Mucosa of gallbladder (tissue), 1 donor: ENCODE measurements at regions not wholly inside any gene's neighbourhood (a gene's known extent, or its start where the extent isn't known, plus 50 kb on each side); places are given as distances from the start of the nearest gene placed in this dataset.

Source experiments
- DNase-seq: peaks from one replicate; pipeline ENCODE4 v3.0.0-alpha.2; 2020; ENCODE audit warnings: low spot score
- donor health status: DM: no; HTN: no; CAD: no.

DNA sequence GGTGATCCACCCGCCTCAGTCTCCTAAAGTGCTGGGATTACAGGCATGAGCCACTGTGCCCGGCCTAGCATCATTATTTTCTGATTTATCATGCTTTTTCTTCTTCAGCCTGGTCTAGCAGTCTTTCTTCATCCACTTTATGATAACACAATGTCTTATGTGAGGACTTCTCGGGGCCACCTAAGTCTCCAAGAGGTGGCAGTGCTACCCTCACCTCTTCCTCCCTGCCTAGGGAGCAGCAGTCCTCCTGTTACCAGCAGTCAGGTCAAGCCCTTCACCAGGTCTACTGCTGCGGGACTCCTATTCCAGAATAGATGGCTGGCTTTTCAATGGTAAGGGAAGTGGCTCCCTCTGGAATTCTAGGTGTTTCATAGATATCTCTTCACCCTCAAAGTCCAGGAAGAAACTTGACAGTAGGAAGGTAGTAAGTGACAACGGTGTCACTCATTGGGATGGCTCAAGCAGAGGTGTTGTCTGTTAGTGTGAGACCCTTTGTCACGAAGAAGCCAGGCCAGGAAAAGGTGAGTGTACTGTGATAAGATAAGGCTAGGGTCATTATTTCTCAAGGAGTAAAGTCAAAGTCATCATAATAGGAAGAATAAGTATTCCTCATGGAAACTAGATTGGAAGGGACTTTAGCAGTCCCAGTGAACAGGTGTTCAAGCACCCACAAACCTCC is 164.0 kb downstream of the KLF5 start:
- no peak for DNase-seq

DNA sequence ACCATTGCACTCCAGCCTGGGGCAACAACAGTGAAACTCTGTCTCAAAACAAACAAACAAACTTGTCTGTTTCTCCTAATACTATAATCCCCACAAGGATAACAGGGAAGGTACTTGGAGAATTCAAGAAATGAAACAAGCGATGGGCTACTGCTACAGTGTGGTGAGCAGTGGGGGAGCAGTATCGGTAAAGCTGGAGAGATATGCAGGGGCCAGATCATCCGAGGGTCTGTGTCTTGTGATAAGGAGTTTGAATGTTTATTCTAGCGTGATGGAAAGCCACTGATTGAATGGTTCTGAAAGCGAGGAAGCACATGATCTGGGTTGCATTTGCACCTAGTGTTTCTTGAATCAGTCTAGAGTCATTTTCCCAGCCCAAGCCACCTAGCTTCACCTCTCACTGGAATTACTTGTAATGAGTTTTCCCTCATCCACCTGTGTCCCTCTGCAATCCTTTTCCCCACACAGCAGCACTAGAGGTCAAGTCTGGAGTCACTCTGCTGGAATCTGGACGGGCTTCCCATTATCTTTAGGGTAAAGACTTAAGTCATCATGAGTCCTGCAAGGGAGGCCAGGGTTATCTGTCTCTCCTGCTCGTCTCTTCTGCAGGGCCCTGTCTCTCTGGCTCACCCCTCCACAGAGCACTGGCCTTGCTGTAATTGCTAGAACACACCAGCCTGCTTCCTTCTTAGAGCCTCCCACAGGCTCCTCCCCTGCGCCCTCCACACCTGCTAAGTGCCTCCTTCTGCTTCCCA is 162.3 kb downstream of the KLF5 start:
- DNase-seq, result no peak

DNA sequence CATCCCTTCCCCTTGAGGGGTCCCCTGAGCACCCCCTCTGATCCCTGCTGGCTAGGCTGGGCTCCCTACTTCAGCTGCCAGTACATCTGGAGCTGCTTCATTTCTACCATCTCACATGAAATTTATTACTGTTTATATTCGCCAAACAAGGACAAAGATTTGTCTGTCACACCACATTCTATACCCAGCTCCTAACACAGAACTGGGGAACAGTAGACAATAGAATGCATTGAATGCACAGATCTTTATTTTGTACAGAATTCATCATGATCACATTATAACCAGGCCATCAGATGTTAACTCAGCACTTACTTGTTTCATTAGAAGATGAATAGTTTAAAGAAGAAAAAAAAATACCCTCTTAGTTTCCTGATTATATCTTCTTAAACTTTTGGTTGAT is 159.4 kb downstream of the KLF5 start:
- DNase-seq, result no peak

DNA sequence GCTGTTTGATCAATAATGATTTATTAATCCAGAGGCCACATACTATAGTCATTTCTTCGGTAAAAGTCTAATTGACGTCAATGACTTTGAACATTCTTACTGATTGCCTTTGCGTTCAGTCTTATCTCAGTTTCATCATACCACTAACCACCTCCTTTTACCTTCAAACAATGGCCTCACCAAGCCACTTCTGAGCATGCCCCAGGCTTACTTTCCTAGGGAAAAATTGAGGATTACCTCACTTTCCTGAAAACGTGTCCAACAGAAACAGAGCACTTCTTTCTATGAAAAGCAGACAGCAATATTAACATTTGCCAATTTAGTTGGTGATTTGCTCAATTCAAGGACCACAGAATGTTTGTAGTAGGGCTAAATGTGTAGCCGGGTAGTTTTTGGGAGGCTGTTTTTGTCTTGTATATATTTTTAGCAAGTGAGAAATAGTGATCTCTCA is 157.6 kb downstream of the KLF5 start:
- no peak for DNase-seq

DNA sequence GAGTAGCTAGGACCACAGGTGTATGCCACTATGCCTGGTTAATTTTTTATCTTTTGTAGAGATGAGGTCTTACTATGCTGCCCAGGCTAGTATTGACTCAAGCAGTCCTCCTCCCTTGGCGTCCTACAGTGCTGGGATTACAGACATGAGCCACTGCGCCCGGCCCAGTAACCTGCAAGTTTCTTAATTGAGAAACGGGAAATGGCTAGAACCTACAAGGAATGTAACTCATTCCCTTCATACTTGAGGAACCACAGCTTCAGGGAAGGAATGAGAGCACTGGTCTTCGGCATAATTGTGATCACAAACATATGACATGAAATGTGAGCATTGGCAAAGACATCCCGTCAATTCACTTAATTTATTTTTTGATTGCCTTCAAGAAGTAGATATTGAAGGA is 157.0 kb downstream of the KLF5 start:
- DNase-seq, result peak; percentile 16

DNA sequence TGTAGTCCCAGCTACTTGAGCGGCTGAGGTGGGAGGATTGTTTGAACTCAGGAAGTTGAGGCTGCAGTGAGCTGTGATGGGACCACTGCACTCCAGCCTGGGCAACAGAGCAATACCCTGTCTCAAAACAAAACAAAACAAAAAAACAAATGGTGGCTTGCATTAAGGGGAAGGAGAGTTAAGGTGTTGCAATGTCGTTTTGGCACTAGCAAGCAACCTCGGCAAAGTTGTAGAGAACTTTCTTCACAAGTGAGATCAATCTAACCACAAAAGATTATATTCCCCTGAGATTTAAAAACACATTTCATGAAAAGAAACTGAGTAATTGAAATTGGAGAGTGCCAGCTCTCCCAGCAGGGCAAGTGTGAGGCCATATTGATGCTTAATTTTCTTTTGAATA is 153.7 kb downstream of the KLF5 start:
- no peak for DNase-seq

DNA sequence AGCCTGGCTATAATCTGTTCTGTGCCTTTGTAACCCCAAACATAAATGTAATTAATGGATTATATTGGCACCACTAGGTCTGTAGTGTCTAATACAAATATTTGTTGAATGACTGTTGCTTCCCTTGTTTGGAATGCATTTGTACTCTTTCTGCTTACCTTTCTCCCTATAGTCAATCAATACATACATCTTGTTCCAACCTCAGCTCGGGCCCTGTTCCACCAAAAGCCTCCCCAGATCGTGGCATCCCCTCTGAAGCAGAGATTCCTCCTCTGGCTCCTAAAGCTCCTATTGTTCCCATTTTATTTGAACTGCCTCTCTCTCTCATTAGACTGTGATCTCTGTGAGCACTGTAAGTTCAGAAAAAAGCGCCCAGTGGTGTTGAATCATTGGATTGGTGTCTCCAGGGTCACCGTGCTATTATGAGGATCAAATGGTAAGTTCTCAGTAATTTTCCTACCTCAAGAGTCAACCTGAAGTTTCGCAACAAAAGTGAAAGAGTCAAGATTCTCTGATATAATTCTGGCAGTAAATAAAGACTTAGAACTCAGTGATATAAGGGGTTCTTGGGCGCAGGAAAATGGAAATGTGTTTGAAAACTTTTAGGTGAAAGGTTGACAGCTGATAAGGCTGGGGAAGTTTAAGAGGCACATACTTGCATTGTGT is 151.5 kb downstream of the KLF5 start:
- peak; percentile 16 for DNase-seq

DNA sequence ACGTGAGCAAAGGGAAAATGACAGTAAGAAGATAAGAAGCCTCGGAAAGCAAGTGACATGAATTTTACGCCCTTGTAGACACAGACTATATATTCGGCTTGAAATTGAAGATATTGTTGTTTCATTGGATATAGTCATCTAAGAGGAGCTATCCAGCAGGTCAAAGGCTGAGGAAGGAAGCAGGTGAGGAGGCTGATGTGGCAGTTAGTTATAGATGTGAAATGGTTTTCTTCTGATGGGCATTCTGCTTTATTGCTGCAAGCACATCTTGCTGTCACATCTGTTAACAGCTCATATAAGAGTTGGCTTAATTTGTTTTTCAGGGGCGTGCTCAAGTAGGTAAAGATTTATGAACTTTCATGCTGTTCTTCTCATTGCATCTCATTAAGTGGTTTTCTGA is 146.1 kb downstream of the KLF5 start:
- DNase-seq, result no peak

DNA sequence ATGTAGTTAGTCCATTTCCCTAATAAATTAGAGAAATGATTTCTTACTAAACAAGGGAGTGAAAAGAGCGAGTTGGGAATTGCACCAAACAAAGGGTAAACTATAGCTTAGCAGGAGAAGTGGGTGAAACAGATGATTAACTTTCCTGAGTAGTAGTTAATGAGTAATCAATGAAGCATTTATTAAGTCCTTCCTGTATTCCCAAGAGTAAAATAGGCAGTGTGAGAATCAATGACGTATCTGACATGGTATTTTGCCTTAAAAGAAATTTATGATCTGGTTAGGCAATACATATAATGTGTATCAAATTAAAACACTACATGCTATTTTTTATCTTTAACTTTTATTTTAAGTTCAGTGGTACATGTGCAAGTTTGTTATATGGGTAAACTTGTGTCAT is 142.8 kb downstream of the KLF5 start:
- no peak for DNase-seq

DNA sequence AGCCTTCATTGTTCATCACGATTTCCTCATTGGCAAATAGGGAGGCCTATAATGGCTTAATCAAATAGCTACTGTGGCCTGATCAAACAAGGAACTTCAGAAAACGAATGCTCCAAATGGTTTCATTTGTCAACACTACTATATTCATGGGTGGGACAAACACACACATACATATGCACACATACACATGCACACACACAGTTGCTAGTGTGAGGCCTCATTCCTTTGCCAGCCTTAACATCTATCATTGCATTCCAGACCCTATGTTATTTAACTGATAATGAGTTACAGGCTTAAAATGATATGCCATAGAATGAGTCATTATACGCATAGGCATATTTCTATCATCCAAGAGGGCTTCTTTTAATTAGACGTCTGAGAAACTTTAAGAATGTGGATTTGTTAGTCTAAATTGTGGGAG is 140.2 kb downstream of the KLF5 start:
- DNase-seq, result no peak

DNA sequence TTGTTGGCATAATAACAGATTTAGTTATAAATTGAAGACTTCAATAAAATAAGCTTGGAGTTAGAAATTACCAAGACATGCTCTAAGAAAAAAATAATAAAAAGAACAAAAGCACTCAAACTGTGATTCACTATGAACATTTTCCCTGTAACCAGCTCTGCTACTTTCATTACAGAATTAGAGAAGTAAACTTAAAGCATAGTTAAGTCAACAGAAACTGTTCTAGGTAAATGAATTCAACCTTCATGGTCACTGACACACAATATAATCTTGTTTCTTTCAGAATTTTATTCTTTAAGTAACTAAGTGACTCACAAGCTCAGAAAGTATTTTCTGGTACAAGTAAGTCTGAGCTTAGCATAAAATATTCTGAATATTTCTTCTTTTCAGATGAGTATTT is 136.3 kb downstream of the KLF5 start:
- DNase-seq, result no peak

DNA sequence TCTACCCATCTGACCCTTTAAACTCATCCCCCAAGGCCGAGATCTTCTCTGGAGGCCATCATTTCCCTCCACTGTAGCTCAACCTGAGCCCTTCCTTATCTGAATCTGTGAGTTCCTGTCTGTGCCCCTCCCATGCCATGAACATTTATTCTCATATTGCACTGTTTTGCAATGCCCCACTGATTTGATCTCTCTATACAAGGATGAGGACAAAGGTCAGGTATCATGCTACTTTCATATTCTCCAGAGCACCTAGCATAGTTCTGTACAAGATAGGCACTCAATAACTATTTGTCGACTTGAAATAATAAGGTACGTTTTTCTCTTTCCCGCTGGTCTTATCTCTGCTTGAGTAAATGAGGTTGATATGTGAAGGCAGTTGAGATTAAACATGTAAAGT is 135.5 kb downstream of the KLF5 start:
- DNase-seq, result peak; percentile 16

DNA sequence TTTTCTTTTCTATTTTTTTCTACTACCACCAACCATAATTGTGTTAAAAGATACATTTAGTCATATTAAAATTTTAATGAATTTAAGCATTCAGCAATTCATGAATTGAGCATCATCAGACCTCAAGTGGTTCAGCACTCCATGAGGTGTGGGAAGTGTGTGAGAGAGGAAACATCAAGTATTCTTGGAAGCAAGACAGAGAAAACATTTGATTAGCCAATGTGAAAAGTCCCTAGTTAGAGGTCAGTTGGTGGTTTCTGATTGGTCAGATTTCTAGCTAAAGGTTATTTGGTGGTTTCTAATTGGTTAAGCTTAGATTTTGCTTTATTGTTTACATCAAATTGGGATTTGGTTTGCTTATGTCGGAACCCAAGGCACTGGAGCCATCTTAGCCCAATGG is 134.7 kb downstream of the KLF5 start:
- no peak for DNase-seq

DNA sequence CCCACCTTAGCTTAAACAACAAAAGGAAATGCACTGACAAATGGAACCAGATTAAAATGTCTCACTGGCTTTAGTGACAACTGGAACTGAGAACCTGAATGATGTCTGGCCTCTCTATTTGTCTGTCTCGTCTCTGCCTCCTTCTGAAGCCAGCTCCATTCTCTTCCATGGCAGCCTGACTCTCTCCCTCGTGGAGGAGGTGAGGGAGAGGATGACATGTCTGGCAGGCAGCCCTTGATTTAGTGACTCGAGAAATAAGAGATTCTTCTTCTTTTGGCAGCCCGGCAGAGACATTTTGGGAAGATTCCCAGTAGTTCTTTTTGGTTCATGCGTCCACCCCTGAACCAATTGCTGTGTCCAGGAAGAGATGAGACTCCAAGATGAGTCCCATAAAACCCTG is 131.7 kb downstream of the KLF5 start:
- no peak for DNase-seq

DNA sequence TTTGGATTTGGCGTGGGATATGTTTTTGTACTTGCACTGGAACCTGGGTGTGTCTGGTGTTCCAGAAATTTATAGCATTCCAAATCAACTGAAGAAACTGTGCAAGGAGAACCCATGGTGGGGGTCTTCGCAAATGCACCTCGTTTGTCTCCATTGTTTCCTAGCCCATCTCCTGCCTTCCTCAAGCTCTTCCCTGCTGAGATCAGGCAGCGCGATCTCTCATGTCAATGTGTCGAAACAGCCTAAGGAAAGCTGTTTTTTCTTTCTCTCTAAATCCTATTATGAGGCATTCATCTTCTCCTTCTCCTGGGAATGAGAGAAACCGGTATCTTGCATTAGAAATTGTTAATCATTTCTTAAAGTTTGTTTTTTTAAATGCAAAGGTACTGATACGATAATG is 131.0 kb downstream of the KLF5 start:
- no peak for DNase-seq

DNA sequence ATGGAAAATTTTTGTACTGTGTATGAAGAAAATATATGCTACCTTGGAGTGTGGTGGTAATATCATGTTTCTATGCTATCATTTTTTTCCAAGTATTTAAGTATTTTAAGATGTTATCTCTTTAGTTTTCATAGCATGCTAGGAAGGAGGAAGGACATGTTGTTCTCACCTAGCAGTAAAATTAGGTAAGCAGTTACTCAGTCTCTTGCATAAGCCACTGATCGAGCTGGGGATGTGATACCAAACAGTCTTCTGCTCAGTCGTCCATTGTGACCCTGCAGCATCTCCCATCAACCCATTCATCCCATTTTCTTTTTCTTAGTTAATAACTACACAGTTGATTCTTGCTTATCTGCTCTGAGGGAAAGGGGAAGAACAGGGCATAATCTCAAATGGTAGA is 130.6 kb downstream of the KLF5 start:
- no peak for DNase-seq

DNA sequence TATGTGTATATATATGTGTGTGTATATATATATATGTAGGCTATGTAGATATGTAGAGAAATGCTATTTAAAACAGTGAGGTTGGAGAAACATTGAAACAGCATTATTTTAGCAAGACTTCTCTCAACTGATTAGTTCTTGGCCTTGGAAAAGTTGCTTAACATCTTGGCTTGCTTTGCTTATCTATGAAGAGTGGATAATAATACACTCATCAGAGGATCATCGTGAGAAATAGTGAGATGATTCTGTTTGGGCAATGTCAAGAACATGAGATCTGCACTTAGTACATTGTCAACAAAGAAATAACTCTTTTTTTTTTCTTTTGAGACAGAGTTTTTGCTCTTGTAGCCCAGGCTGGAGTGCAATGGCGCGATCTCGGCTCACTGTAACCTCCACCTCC is 128.3 kb downstream of the KLF5 start:
- DNase-seq, result no peak

DNA sequence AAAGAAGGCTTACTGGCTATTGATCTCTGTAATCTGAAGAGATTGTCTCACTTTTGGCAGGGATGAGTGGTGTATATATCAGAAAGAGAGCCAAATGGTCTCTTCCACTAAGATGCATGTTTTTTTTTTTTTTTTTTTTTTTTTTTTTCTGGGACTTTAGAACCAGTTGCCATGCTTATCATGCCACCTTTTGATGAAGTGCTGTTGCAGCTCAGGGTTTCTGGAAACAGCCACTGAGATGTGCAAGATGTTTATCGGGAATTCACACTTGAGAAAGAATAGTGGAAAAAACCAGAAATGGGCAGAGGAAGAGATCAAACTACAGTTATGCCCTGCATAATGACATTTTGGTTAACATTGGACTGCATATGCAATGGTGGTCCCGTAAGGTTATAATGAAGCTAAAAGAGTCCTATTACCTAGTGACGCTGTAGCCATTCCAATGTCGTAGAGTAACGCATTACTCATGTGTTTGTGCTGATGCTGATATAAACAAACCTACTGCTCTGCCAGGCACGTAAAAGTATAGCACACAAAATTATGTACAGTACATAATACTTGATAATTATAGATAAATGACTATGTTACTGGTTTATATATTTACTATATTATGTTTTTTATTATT is 121.0 kb downstream of the KLF5 start:
- DNase-seq, result no peak

DNA sequence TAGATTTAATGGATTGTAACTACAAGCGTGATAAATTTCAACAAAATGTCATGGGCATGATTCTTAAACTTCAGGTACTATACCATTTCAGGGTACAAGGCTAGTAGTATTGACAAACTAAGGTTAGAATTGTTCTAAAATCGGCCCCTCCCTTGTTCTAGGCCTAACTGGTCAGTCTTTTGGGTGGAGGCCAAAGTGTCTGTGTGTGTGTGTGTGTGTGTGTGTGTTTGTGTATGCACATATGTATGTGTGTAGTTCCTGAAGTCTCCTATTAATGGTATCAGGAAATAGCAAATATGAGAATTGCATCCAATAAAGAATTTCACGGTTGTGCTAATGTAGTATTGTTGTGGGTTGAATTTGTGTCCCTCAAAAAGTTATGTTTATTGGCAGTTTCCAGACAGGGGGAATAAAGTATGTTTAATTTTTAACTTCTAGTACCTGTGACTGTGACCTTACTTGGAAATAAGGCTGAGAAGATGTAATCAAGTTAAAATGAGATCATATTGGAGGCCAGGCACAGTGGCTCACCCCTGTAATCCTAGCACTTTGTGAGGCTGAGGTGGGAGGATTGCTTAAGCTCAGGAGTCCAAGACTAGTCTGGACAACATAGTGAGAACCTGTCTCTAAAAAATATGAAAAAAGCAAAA is 119.2 kb downstream of the KLF5 start:
- DNase-seq, result peak; percentile 61

DNA sequence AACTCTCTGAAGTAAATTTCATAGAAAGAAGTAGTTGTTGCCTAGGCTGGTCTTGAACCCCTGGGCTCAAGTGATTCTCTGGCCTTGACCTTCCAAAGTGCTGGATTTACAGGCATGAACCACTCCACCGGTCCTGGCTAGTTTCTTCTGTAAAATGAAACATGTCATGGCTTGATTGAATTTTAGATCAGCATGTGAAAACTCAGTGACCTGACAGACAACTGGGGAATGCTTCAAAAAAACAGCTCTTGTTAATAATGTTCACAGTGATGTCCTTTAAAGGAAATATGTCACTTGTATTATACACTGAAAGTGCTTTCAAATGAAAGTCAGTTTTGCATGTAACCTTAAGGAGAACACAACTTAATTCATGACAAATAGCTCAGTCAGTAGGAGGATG is 118.2 kb downstream of the KLF5 start:
- DNase-seq, result no peak

DNA sequence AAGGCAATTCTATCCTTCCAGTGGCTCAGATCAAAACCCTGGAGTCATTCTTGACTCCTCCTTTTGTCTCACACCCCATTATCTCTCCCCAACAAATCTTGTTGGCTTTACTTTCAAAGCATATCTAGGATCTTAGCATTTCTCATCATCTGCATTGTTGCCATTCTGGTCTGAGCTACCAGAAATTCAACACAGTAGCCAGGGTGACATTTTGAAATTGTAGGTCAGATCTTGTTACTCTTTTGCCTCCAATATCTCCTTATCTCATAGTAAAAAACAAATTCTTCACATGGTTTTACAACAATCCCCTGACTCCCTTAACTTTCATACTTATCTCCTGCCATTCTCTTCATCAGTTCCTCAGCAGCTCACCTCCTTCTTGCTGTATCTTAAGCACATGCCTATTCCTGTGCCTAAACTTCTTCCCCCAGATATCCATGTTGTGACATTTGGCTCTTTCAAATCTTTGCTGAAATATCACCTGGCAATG is 115.8 kb downstream of the KLF5 start:
- no peak for DNase-seq

DNA sequence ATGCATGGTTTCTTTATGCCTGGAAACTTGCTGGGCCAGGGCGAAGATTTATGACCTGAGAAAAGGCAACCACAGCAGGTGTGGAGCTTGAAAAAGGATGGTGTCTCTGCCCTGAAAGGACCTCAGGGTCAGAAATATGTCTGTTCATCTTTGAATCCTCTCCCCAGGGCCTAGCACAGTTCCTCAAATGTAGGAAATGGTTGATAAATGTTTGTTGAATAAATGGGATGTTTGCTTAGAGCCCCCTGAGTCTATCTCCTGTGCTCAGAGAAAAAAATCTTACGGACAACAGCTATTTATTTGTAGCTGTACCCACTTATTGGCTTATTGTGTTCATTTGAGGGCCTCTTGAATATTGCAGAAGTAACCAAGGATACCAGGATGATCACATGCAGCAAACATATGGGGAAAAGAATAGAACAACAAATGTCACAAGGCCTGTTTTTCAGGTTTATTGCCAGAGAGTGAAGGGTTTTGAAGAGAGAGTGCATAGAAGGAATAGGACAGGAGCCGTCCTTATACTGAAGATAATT is 114.5 kb downstream of the KLF5 start:
- DNase-seq, result no peak
